Lower leg skin (tissue), 4 donors: ENCODE measurements at regions not wholly inside any gene's neighbourhood (a gene's known extent, or its start where the extent isn't known, plus 50 kb on each side); places are given as distances from the start of the nearest gene placed in this dataset.

Source experiments
- DNase-seq, 2 donors: peaks; one replicate each; pipeline ENCODE4 v3.0.0-alpha.2; 2019; ENCODE audit warnings: low spot score in 2 of 2
- H3K4me3 ChIP-seq: fragments of 200-600 bp; sonication (generic); 2 replicates; pipeline ENCODE4 v1.5.1; 2017; ENCODE audit warnings: mild to moderate bottlenecking, low read depth; ENCODE audit not compliant: poor library complexity, severe bottlenecking
- CTCF ChIP-seq, 3 donors: fragments of 450-650 bp; IDR thresholded peaks; one replicate each; pipeline ENCODE4 v1.5.1; 2016; ENCODE audit warnings: antibody characterized with exemption in 3 of 3, mild to moderate bottlenecking in 3 of 3, moderate library complexity in 2 of 3
- POLR2A ChIP-seq, 2 donors: fragments of 450-650 bp; IDR thresholded peaks; one replicate each; pipeline ENCODE4 v1.6.1; 2016 to 2017; ENCODE audit warnings: antibody characterized with exemption in 2 of 2, mild to moderate bottlenecking in 1 of 2, moderate library complexity in 1 of 2
- WGBS, 2 donors: methylation state at CpG; one replicate each; pipeline ENCODE4 v1.1.5; 2018; 5-methylcytosine and 5-hydroxymethylcytosine counted together
- intact Hi-C: fragments of 100-400 bp; cut with DNase I; formaldehyde crosslinking; loops from one replicate; pipeline ENCODE4 v1.15.0; 2023; ENCODE audit warnings: low total_unique reads

GRCh38 chr3:182715006-182715405 is 78.3 kb upstream of the ATP11B start:
- intact Hi-C loops, result loop anchor here (10.0 kb wide), 1 partner anchor 130 kb away; no protein-coding TSS in a partner anchor
- 91 to 93% methylated on average over 2 of the region's 2 CpGs for whole genome bisulfite sequencing, 2 donors
- DNase-seq, result no peak
- no peak overlapping the region for H3K4me3 ChIP-seq
- TF ChIP-seq CTCF (IDR thresholded peaks at IDR 0.05), result no peak
- no peak for TF ChIP-seq POLR2A (IDR thresholded peaks at IDR 0.05)

- DNase-seq, result no peak
- H3K4me3 ChIP-seq, result no peak overlapping the region
- intact Hi-C loops, result loop anchor here (10.0 kb wide), 1 partner anchor 129 kb away; no protein-coding TSS in a partner anchor
- TF ChIP-seq POLR2A (IDR thresholded peaks at IDR 0.05), result no peak
- TF ChIP-seq CTCF (IDR thresholded peaks at IDR 0.05), result no peak
- WGBS, 2 donors, result 71 to 76% methylated on average over 1 of the region's 1 CpG
Measured at GRCh38 chr3:182716114-182716688, 77.1 kb upstream of the ATP11B start.

GRCh38 chr3:182717216-182717615 is 76.1 kb upstream of the ATP11B start:
- intact Hi-C loops, result loop anchor here (10.0 kb wide), 1 partner anchor 128 kb away; no protein-coding TSS in a partner anchor
- WGBS, 2 donors, result 73 to 74% methylated on average over 2 of the region's 2 CpGs
- TF ChIP-seq CTCF (IDR thresholded peaks at IDR 0.05) (no peak), POLR2A (IDR thresholded peaks at IDR 0.05) (no peak)
- no peak overlapping the region for H3K4me3 ChIP-seq
- DNase-seq, result no peak

GRCh38 chr3:182722907-182723306 is 70.4 kb upstream of the ATP11B start:
- H3K4me3 ChIP-seq, result no peak overlapping the region
- DNase-seq, result no peak
- WGBS, 2 donors, result 88 to 94% methylated on average over 6 of the region's 6 CpGs
- intact Hi-C loops, result no loop called here
- TF ChIP-seq CTCF (IDR thresholded peaks at IDR 0.05) (no peak), POLR2A (IDR thresholded peaks at IDR 0.05) (no peak)

- TF ChIP-seq CTCF (IDR thresholded peaks at IDR 0.05) (no peak), POLR2A (IDR thresholded peaks at IDR 0.05) (no peak)
- intact Hi-C loops, result no loop called here
- H3K4me3 ChIP-seq, result no peak overlapping the region
- 90 to 94% methylated on average over 4 of the region's 4 CpGs for WGBS, 2 donors
- no peak for DNase-seq
Measured at GRCh38 chr3:182723596-182723995, 69.7 kb upstream of the ATP11B start.
